HCT116 (cell line): ENCODE measurements at regions not wholly inside any gene's neighbourhood (a gene's known extent, or its start where the extent isn't known, plus 50 kb on each side); places are given as distances from the start of the nearest gene placed in this dataset.

ENCODE experiments used
- ATAC-seq: fragments of 200-7000 bp; cut with Tn5 transposase; 2 replicates; pipeline ENCODE4 v1.9.1; 2020; ENCODE audit warnings: mild to moderate bottlenecking, moderate library complexity
- BruUV-seq: library from RNA; stranded (reverse); fragments of 400-500 nt; replicated peaks from 2 replicates; lab custom pipeline; 2021; lab: Mats Ljungman, UMichigan
- CTCF ChIA-PET: fragments of 300-600 bp; sonication (Branson Sonifier 250); formaldehyde crosslinking; loops from one replicate; lab custom pipeline; 2021; ENCODE audit warnings: antibody characterized with exemption; lab: Charles Lee
- POLR2A ChIA-PET: fragments of 300-600, 350-600 bp; sonication (Branson Sonifier 250); formaldehyde crosslinking; loops from one replicate; lab custom pipeline; 2021; ENCODE audit warnings: antibody characterized with exemption; lab: Charles Lee
- RAD21 ChIA-PET, 2 experiments: fragments of 300-600 bp; sonication (Branson Sonifier 250); formaldehyde crosslinking; loops; one replicate each; lab custom pipeline; 2023; ENCODE audit warnings: low total read pairs in 2 of 2; ENCODE audit not compliant: uncharacterized antibody in 2 of 2, unreplicated experiment in 2 of 2, low non-redundant PET in 1 of 2; lab: Charles Lee
- DNase-seq: peaks from one replicate; pipeline ENCODE4 v3.0.0-alpha.2; 2010; ENCODE audit warnings: low read depth, low spot score
- H2AFZ ChIP-seq: fragments of 200-600 bp; shearing (Covaris generic), sonication (generic); 2 replicates; pipeline ENCODE4 v1.6.1; 2017; ENCODE audit warnings: low read depth, mixed run types, mixed read lengths, antibody characterized with exemption, low read length; ENCODE audit not compliant: poor library complexity, severe bottlenecking
- H3K27ac ChIP-seq: 2 replicates; pipeline ENCODE4 v1.5.1; 2012; ENCODE audit warnings: low read depth, low read length
- H3K27me3 ChIP-seq: fragments of 200-600 bp; sonication (generic); 2 replicates; pipeline ENCODE4 v1.6.1; 2016; ENCODE audit warnings: mixed run types, low read length, mixed read lengths; ENCODE audit not compliant: insufficient read depth
- H3K36me3 ChIP-seq, 2 experiments: fragments of 200-500 bp in 1 of 2; fragments of 200-600 bp in 1 of 2; sonication (Bioruptor generic) in 1 of 2; sonication (generic) in 1 of 2; 2 replicates each; pipeline versions ENCODE4 v1.5.1 to v1.6.1; 2014 to 2016; ENCODE audit warnings: low read length in 2 of 2, inconsistent platforms in 1 of 2, mixed read lengths in 1 of 2, mixed run types in 1 of 2; ENCODE audit not compliant: insufficient read depth in 2 of 2, control insufficient read depth in 1 of 2
- H3K4me1 ChIP-seq, 2 experiments: fragments of 200-600 bp in 1 of 2; sonication (generic) in 1 of 2; 2 replicates each; pipeline versions ENCODE4 v1.5.1 to v1.6.1; 2012 to 2017; ENCODE audit warnings: low read length in 2 of 2, inconsistent platforms in 1 of 2, mild to moderate bottlenecking in 1 of 2, mixed read lengths in 1 of 2, mixed run types in 1 of 2, moderate library complexity in 1 of 2; ENCODE audit not compliant: insufficient read depth in 2 of 2, control insufficient read depth in 1 of 2
- H3K4me2 ChIP-seq: fragments of 200-600 bp; sonication (generic); 2 replicates; pipeline ENCODE4 v1.6.1; 2017; ENCODE audit warnings: mixed run types, low read length, mixed read lengths
- H3K4me3 ChIP-seq, 2 experiments: fragments of 200-600 bp in 1 of 2; sonication (generic) in 1 of 2; replicated peaks in 1 of 2; 2 replicates each; pipeline ENCODE4 v1.5.1; 2011 to 2016; ENCODE audit warnings: low read length in 2 of 2, control low read depth in 1 of 2, low read depth in 1 of 2, mild to moderate bottlenecking in 1 of 2, mixed read lengths in 1 of 2, mixed run types in 1 of 2
- H3K79me2 ChIP-seq: fragments of 200-600 bp; sonication (generic); 2 replicates; pipeline ENCODE4 v1.6.1; 2017; ENCODE audit warnings: mild to moderate bottlenecking, mixed run types, low read length, moderate library complexity, mixed read lengths; ENCODE audit not compliant: insufficient read depth
- H3K9ac ChIP-seq: fragments of 200-600 bp; sonication (generic); 2 replicates; pipeline ENCODE4 v1.6.1; 2016; ENCODE audit warnings: low read length, mixed read lengths
- H3K9me2 ChIP-seq: fragments of 200-600 bp; sonication (generic), shearing (Covaris generic); 2 replicates; pipeline ENCODE4 v1.6.1; 2017; ENCODE audit warnings: mixed run types, mild to moderate bottlenecking, moderate library complexity; ENCODE audit not compliant: insufficient read depth
- H3K9me3 ChIP-seq, 2 experiments: fragments of 200-500 bp in 1 of 2; fragments of 200-600 bp in 1 of 2; sonication (Bioruptor generic) in 1 of 2; sonication (generic) in 1 of 2; 2 replicates each; pipeline ENCODE4 v1.6.1; 2014 to 2017; ENCODE audit warnings: low read length in 2 of 2, mixed read lengths in 2 of 2, inconsistent platforms in 1 of 2, low read depth in 1 of 2, mild to moderate bottlenecking in 1 of 2, mixed run types in 1 of 2, moderate library complexity in 1 of 2; ENCODE audit not compliant: control insufficient read depth in 1 of 2, insufficient read depth in 1 of 2
- H4K20me1 ChIP-seq: fragments of 200-600 bp; sonication (generic), shearing (Covaris generic); 2 replicates; pipeline ENCODE4 v1.6.1; 2017; ENCODE audit warnings: mixed run types, mild to moderate bottlenecking, moderate library complexity; ENCODE audit not compliant: insufficient read depth
- CBX3 ChIP-seq: IDR thresholded peaks from 2 replicates; pipeline ENCODE4 v1.6.1; 2012; ENCODE audit warnings: low read depth
- CEBPB ChIP-seq: IDR thresholded peaks from 2 replicates; pipeline ENCODE4 v1.6.1; 2012; ENCODE audit warnings: low read depth
- EGR1 ChIP-seq: IDR thresholded peaks from 2 replicates; pipeline ENCODE4 v1.6.1; 2012; ENCODE audit warnings: low read depth
- ELF1 ChIP-seq: IDR thresholded peaks from 2 replicates; pipeline ENCODE4 v1.6.1; 2012; ENCODE audit warnings: low read depth, borderline replicate concordance
- EZH2 ChIP-seq: fragments of 200-600 bp; sonication (generic); IDR thresholded peaks from 2 replicates; pipeline ENCODE4 v1.6.1; 2017; ENCODE audit warnings: antibody characterized with exemption, mixed run types
- EZH2phosphoT487 ChIP-seq: fragments of 200-600 bp; IDR thresholded peaks from 2 replicates; pipeline ENCODE4 v1.6.1; 2018; ENCODE audit warnings: antibody characterized with exemption, borderline replicate concordance
- JUND ChIP-seq: IDR thresholded peaks from 2 replicates; pipeline ENCODE4 v1.6.1; 2012
- POLR2A ChIP-seq: IDR thresholded peaks from 2 replicates; pipeline ENCODE4 v1.7.0; 2011; ENCODE audit warnings: borderline replicate concordance; ENCODE audit not compliant: insufficient read depth, insufficient read length; ENCODE audit errors: extremely low read depth
- POLR2AphosphoS5 ChIP-seq: IDR thresholded peaks from 2 replicates; pipeline ENCODE4 v1.6.1; 2011; ENCODE audit warnings: mild to moderate bottlenecking, low read depth, low read length, moderate library complexity
- RAD21 ChIP-seq: IDR thresholded peaks from 2 replicates; pipeline ENCODE4 v1.6.1; 2012; ENCODE audit warnings: low read depth, mild to moderate bottlenecking
- SP1 ChIP-seq: IDR thresholded peaks from 2 replicates; pipeline ENCODE4 v1.6.1; 2012; ENCODE audit warnings: low read depth
- TCF7L2 ChIP-seq: IDR thresholded peaks from 2 replicates; pipeline ENCODE4 v1.7.0; 2011; ENCODE audit warnings: borderline replicate concordance, inconsistent platforms; ENCODE audit not compliant: insufficient read depth, insufficient read length; ENCODE audit errors: extremely low read depth
- YY1 ChIP-seq: IDR thresholded peaks from 2 replicates; pipeline ENCODE4 v1.6.1; 2011; ENCODE audit warnings: low read length, low read depth, moderate library complexity, mild to moderate bottlenecking; ENCODE audit not compliant: insufficient replicate concordance; ENCODE audit errors: extremely low read depth
- ZNF274 ChIP-seq: fragments of 200-500 bp; sonication (Bioruptor generic); IDR thresholded peaks from 2 replicates; pipeline ENCODE4 v1.6.1; 2014; ENCODE audit warnings: mild to moderate bottlenecking, low read depth, low read length, inconsistent platforms
- intact Hi-C: fragments of 100-400 bp; cut with micrococcal nuclease; formaldehyde crosslinking; loops from 2 replicates; pipeline ENCODE4 v1.10.0; 2022
- TF ChIP-seq, protein P1 (sequence below): IDR thresholded peaks from 2 replicates; pipeline ENCODE4 v1.6.1; 2012
- TF ChIP-seq, protein P2 (sequence below): IDR thresholded peaks from 2 replicates; pipeline ENCODE4 v1.6.1; 2011; ENCODE audit warnings: mild to moderate bottlenecking, low read length, moderate library complexity; ENCODE audit not compliant: insufficient replicate concordance; ENCODE audit errors: extremely low read depth
- TF ChIP-seq, protein P3 (sequence below): IDR thresholded peaks from 2 replicates; pipeline ENCODE4 v1.6.1; 2012; ENCODE audit warnings: low read depth
- TF ChIP-seq, protein P4 (sequence below), 3 experiments: fragments of 200-600 bp in 1 of 3; sonication (generic) in 1 of 3; IDR thresholded peaks in 2 of 3; conservative IDR thresholded peaks in 1 of 3; 2 replicates each; pipeline ENCODE4 v1.5.1; 2012 to 2017; ENCODE audit warnings: low read depth in 2 of 3, low read length in 2 of 3, antibody characterized with exemption in 1 of 3, borderline replicate concordance in 1 of 3, control low read depth in 1 of 3, mild to moderate bottlenecking in 1 of 3, mixed read lengths in 1 of 3, mixed run types in 1 of 3, moderate library complexity in 1 of 3; ENCODE audit not compliant: insufficient read depth in 1 of 3

DNA sequence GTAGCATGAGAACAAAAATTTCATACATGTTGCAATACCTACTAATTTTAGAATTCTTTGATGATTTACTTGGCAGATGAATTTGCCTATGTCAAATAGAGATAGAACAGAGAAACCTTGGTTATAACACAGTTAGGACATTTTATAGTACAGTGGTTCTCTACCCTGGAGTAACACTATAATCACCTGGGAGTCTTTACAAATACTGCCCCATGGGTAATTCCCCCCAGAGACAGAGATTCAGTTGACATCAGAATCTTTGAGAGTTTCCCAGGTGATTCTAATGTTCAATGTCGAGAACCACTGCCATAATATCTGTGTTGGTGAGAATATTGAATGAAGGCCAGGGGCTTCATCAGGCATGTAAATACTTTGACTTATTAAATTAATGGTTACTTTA is 401.3 kb upstream of the NDST4 start (continued):
- TF ChIP-seq SP1: no peak
- TF ChIP-seq RAD21: no peak
- TF ChIP-seq ELF1: no peak
- TF ChIP-seq POLR2AphosphoS5: no peak
- TF ChIP-seq, protein P1, sequence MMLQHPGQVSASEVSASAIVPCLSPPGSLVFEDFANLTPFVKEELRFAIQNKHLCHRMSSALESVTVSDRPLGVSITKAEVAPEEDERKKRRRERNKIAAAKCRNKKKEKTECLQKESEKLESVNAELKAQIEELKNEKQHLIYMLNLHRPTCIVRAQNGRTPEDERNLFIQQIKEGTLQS: no peak

DNA sequence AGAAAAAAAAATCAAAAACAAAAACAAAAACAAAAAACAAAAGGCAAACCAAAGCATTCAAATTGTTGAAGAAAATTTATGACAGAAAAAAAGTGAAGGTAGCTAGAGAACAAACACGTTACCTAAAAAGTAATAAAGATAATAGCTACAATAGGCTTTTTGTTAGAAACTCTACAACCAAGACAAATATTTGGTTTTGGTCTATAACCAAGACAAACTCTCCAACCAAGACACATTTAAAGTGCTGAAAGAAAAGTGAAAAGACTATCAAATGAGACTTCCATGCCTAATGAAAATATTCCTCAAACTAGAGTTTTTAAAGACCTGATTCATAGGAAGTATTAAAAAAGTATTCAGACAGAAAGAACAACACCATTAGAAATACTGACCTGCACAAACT is 391.9 kb upstream of the NDST4 start:
- Histone ChIP-seq H4K20me1 (no peaks in the 10 kb centered on the region), H3K27me3 (no peaks in the 10 kb centered on the region), H3K27ac (no peak overlapping the region), H3K9me3 (no peaks in the 10 kb centered on the region), H3K79me2 (no peaks in the 10 kb centered on the region), H3K4me2 (no peak overlapping the region), H3K9me2 (no peaks in the 10 kb centered on the region), H3K36me3 (no peaks in the 10 kb centered on the region), H2AFZ (no peak overlapping the region), H3K9ac (no peak overlapping the region), H3K4me1 (no peaks in the 10 kb centered on the region), H3K4me3 (no peak overlapping the region)
- intact Hi-C loops: no loop called here
- ATAC-seq (no peak), DNase-seq (no peak)
- ChIA-PET RAD21 (no interaction called here), CTCF (no interaction called here), POLR2A (no interaction called here)
- no TSS peak for BruUV-seq
- TF ChIP-seq, protein P2, sequence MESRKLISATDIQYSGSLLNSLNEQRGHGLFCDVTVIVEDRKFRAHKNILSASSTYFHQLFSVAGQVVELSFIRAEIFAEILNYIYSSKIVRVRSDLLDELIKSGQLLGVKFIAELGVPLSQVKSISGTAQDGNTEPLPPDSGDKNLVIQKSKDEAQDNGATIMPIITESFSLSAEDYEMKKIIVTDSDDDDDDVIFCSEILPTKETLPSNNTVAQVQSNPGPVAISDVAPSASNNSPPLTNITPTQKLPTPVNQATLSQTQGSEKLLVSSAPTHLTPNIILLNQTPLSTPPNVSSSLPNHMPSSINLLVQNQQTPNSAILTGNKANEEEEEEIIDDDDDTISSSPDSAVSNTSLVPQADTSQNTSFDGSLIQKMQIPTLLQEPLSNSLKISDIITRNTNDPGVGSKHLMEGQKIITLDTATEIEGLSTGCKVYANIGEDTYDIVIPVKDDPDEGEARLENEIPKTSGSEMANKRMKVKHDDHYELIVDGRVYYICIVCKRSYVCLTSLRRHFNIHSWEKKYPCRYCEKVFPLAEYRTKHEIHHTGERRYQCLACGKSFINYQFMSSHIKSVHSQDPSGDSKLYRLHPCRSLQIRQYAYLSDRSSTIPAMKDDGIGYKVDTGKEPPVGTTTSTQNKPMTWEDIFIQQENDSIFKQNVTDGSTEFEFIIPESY: no peak
- TF ChIP-seq EGR1 (no peak), POLR2A (no peak), ZNF274 (no peak), SP1 (no peak), ELF1 (no peak), EZH2phosphoT487 (no peak), CEBPB (no peak), YY1 (no peak), CBX3 (no peak), RAD21 (no peak), TCF7L2 (no peak), JUND (no peak), EZH2 (no peak)
- TF ChIP-seq, protein P3, sequence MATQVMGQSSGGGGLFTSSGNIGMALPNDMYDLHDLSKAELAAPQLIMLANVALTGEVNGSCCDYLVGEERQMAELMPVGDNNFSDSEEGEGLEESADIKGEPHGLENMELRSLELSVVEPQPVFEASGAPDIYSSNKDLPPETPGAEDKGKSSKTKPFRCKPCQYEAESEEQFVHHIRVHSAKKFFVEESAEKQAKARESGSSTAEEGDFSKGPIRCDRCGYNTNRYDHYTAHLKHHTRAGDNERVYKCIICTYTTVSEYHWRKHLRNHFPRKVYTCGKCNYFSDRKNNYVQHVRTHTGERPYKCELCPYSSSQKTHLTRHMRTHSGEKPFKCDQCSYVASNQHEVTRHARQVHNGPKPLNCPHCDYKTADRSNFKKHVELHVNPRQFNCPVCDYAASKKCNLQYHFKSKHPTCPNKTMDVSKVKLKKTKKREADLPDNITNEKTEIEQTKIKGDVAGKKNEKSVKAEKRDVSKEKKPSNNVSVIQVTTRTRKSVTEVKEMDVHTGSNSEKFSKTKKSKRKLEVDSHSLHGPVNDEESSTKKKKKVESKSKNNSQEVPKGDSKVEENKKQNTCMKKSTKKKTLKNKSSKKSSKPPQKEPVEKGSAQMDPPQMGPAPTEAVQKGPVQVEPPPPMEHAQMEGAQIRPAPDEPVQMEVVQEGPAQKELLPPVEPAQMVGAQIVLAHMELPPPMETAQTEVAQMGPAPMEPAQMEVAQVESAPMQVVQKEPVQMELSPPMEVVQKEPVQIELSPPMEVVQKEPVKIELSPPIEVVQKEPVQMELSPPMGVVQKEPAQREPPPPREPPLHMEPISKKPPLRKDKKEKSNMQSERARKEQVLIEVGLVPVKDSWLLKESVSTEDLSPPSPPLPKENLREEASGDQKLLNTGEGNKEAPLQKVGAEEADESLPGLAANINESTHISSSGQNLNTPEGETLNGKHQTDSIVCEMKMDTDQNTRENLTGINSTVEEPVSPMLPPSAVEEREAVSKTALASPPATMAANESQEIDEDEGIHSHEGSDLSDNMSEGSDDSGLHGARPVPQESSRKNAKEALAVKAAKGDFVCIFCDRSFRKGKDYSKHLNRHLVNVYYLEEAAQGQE: no peak
- TF ChIP-seq, protein P1: no peak
- TF ChIP-seq, protein P4, sequence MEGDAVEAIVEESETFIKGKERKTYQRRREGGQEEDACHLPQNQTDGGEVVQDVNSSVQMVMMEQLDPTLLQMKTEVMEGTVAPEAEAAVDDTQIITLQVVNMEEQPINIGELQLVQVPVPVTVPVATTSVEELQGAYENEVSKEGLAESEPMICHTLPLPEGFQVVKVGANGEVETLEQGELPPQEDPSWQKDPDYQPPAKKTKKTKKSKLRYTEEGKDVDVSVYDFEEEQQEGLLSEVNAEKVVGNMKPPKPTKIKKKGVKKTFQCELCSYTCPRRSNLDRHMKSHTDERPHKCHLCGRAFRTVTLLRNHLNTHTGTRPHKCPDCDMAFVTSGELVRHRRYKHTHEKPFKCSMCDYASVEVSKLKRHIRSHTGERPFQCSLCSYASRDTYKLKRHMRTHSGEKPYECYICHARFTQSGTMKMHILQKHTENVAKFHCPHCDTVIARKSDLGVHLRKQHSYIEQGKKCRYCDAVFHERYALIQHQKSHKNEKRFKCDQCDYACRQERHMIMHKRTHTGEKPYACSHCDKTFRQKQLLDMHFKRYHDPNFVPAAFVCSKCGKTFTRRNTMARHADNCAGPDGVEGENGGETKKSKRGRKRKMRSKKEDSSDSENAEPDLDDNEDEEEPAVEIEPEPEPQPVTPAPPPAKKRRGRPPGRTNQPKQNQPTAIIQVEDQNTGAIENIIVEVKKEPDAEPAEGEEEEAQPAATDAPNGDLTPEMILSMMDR (IDR thresholded peaks at IDR 0.05 in 2 of 3, conservative IDR thresholded peaks at IDR 0.05 in 1 of 3; ENCODE audit: borderline replicate concordance in 1 of 3, insufficient read depth in 1 of 3, low read depth in 2 of 3, low read length in 2 of 3): no peak
